DOHH2 (cell line): ENCODE measurements at regions not wholly inside any gene's neighbourhood (a gene's known extent, or its start where the extent isn't known, plus 50 kb on each side); places are given as distances from the start of the nearest gene placed in this dataset.

ENCODE experiments used
- CTCF ChIP-seq: fragments of 200-600 bp; sonication (generic); IDR thresholded peaks from one replicate; pipeline ENCODE4 v1.5.1; 2014; ENCODE audit warnings: antibody characterized with exemption, mild to moderate bottlenecking, low read depth, low read length; ENCODE audit not compliant: poor library complexity, severe bottlenecking
- EZH2phosphoT487 ChIP-seq: fragments of 200-600 bp; sonication (generic); IDR thresholded peaks from 2 replicates; pipeline ENCODE4 v1.6.1; 2017; ENCODE audit warnings: borderline replicate concordance, mild to moderate bottlenecking, antibody characterized with exemption, low read length, moderate library complexity, mixed read lengths

GRCh38 chr2:234579231-234579962 lies 82.5 kb upstream of the ARL4C start:
- TF ChIP-seq CTCF (no peak), EZH2phosphoT487 (no peak)
